ENCODE measurements at regions not wholly inside any gene's neighbourhood (a gene's known extent, or its start where the extent isn't known, plus 50 kb on each side); places are given as distances from the start of the nearest gene placed in this dataset.

- H3K4me1 ChIP-seq (ENCODE audit: control insufficient read depth, insufficient read depth, low read length): no peaks in the 10 kb centered on the region
- H3K4me3 ChIP-seq (ENCODE audit: low read depth, low read length): no peak overlapping the region
- peak in 1 of 6 donors; percentile 68 for DNase-seq (ENCODE audit: low read depth in 4 of 6, low spot score in 6 of 6)
- H3K27ac ChIP-seq (ENCODE audit: low read depth, low read length): no peak overlapping the region
- H3K9me3 ChIP-seq (ENCODE audit: control insufficient read depth, insufficient read depth, low read length): no peaks in the 10 kb centered on the region
- no peaks in the 10 kb centered on the region for H3K27me3 ChIP-seq (ENCODE audit: control insufficient read depth, insufficient read depth, low read length)
- no peaks in the 10 kb centered on the region for H3K36me3 ChIP-seq (ENCODE audit: control insufficient read depth, insufficient read depth, low read length)
Measured at GRCh38 chr4:27619435-27619834, 758.8 kb downstream of the STIM2 start.

GRCh38 chr4:27620886-27621285, 760.2 kb downstream of the STIM2 start:
- no peaks in the 10 kb centered on the region for H3K4me1 ChIP-seq (ENCODE audit: control insufficient read depth, insufficient read depth, low read length)
- H3K36me3 ChIP-seq (ENCODE audit: control insufficient read depth, insufficient read depth, low read length): no peaks in the 10 kb centered on the region
- H3K9me3 ChIP-seq (ENCODE audit: control insufficient read depth, insufficient read depth, low read length): no peaks in the 10 kb centered on the region
- H3K27ac ChIP-seq (ENCODE audit: low read depth, low read length): no peak overlapping the region
- no peaks in the 10 kb centered on the region for H3K27me3 ChIP-seq (ENCODE audit: control insufficient read depth, insufficient read depth, low read length)
- no peak for DNase-seq (ENCODE audit: low read depth in 4 of 6, low spot score in 6 of 6)
- no peak overlapping the region for H3K4me3 ChIP-seq (ENCODE audit: low read depth, low read length)

GRCh38 chr4:27624749-27625148, 764.1 kb downstream of the STIM2 start:
- Histone ChIP-seq H3K27ac (ENCODE audit: low read depth, low read length) (no peak overlapping the region), H3K4me3 (ENCODE audit: low read depth, low read length) (no peak overlapping the region), H3K27me3 (ENCODE audit: control insufficient read depth, insufficient read depth, low read length) (no peaks in the 10 kb centered on the region), H3K36me3 (ENCODE audit: control insufficient read depth, insufficient read depth, low read length) (no peaks in the 10 kb centered on the region), H3K9me3 (ENCODE audit: control insufficient read depth, insufficient read depth, low read length) (no peaks in the 10 kb centered on the region), H3K4me1 (ENCODE audit: control insufficient read depth, insufficient read depth, low read length) (no peaks in the 10 kb centered on the region)
- DNase-seq (ENCODE audit: low read depth in 4 of 6, low spot score in 6 of 6): no peak

GRCh38 chr4:27628609-27629008, 768.0 kb downstream of the STIM2 start:
- Histone ChIP-seq H3K27me3 (ENCODE audit: control insufficient read depth, insufficient read depth, low read length) (no peaks in the 10 kb centered on the region), H3K4me1 (ENCODE audit: control insufficient read depth, insufficient read depth, low read length) (no peaks in the 10 kb centered on the region), H3K27ac (ENCODE audit: low read depth, low read length) (no peak overlapping the region), H3K9me3 (ENCODE audit: control insufficient read depth, insufficient read depth, low read length) (no peaks in the 10 kb centered on the region), H3K4me3 (ENCODE audit: low read depth, low read length) (no peak overlapping the region), H3K36me3 (ENCODE audit: control insufficient read depth, insufficient read depth, low read length) (no peaks in the 10 kb centered on the region)
- WGBS (ENCODE audit: insufficient coverage): no CpG with 5 or more reads among the region's 4 CpGs
- DNase-seq (ENCODE audit: low read depth in 4 of 6, low spot score in 6 of 6): no peak

- DNase-seq (ENCODE audit: low read depth in 4 of 6, low spot score in 6 of 6): no peak
- H3K27me3 ChIP-seq (ENCODE audit: control insufficient read depth, insufficient read depth, low read length): no peaks in the 10 kb centered on the region
- WGBS (ENCODE audit: insufficient coverage): 40% methylated on average over 1 of the region's 7 CpGs
- H3K36me3 ChIP-seq (ENCODE audit: control insufficient read depth, insufficient read depth, low read length): no peaks in the 10 kb centered on the region
- no peaks in the 10 kb centered on the region for H3K4me1 ChIP-seq (ENCODE audit: control insufficient read depth, insufficient read depth, low read length)
- no peak overlapping the region for H3K27ac ChIP-seq (ENCODE audit: low read depth, low read length)
- no peaks in the 10 kb centered on the region for H3K9me3 ChIP-seq (ENCODE audit: control insufficient read depth, insufficient read depth, low read length)
- H3K4me3 ChIP-seq (ENCODE audit: low read depth, low read length): no peak overlapping the region
Measured at GRCh38 chr4:27629532-27630225, 769.0 kb downstream of the STIM2 start.

GRCh38 chr4:27635936-27636913, 775.6 kb downstream of the STIM2 start:
- Histone ChIP-seq H3K27ac (ENCODE audit: low read depth, low read length) (no peak overlapping the region), H3K27me3 (ENCODE audit: control insufficient read depth, insufficient read depth, low read length) (no peaks in the 10 kb centered on the region), H3K4me3 (ENCODE audit: low read depth, low read length) (no peak overlapping the region), H3K4me1 (ENCODE audit: control insufficient read depth, insufficient read depth, low read length) (no peaks in the 10 kb centered on the region), H3K36me3 (ENCODE audit: control insufficient read depth, insufficient read depth, low read length) (no peaks in the 10 kb centered on the region), H3K9me3 (ENCODE audit: control insufficient read depth, insufficient read depth, low read length) (no peaks in the 10 kb centered on the region)
- no CpG with 5 or more reads among the region's 6 CpGs for WGBS (ENCODE audit: insufficient coverage)
- DNase-seq (ENCODE audit: low read depth in 4 of 6, low spot score in 6 of 6): no peak

- Histone ChIP-seq H3K9me3 (ENCODE audit: control insufficient read depth, insufficient read depth, low read length) (no peaks in the 10 kb centered on the region), H3K27ac (ENCODE audit: low read depth, low read length) (no peak overlapping the region), H3K36me3 (ENCODE audit: control insufficient read depth, insufficient read depth, low read length) (no peaks in the 10 kb centered on the region), H3K27me3 (ENCODE audit: control insufficient read depth, insufficient read depth, low read length) (no peaks in the 10 kb centered on the region), H3K4me1 (ENCODE audit: control insufficient read depth, insufficient read depth, low read length) (no peaks in the 10 kb centered on the region), H3K4me3 (ENCODE audit: low read depth, low read length) (no peak overlapping the region)
- DNase-seq (ENCODE audit: low read depth in 4 of 6, low spot score in 6 of 6): no peak
- 80% methylated on average over 1 of the region's 2 CpGs for WGBS (ENCODE audit: insufficient coverage)
Measured at GRCh38 chr4:27638163-27638915, 777.7 kb downstream of the STIM2 start.

GRCh38 chr4:27643101-27643500, 782.5 kb downstream of the STIM2 start:
- Histone ChIP-seq H3K27ac (ENCODE audit: low read depth, low read length) (no peak overlapping the region), H3K27me3 (ENCODE audit: control insufficient read depth, insufficient read depth, low read length) (no peaks in the 10 kb centered on the region), H3K4me3 (ENCODE audit: low read depth, low read length) (no peak overlapping the region), H3K36me3 (ENCODE audit: control insufficient read depth, insufficient read depth, low read length) (no peaks in the 10 kb centered on the region), H3K4me1 (ENCODE audit: control insufficient read depth, insufficient read depth, low read length) (no peaks in the 10 kb centered on the region), H3K9me3 (ENCODE audit: control insufficient read depth, insufficient read depth, low read length) (no peaks in the 10 kb centered on the region)
- no peak for DNase-seq (ENCODE audit: low read depth in 4 of 6, low spot score in 6 of 6)

- no peaks in the 10 kb centered on the region for H3K9me3 ChIP-seq (ENCODE audit: control insufficient read depth, insufficient read depth, low read length)
- no peak overlapping the region for H3K27ac ChIP-seq (ENCODE audit: low read depth, low read length)
- no peaks in the 10 kb centered on the region for H3K36me3 ChIP-seq (ENCODE audit: control insufficient read depth, insufficient read depth, low read length)
- WGBS (ENCODE audit: insufficient coverage): no CpG with 5 or more reads among the region's 4 CpGs
- no peak overlapping the region for H3K4me3 ChIP-seq (ENCODE audit: low read depth, low read length)
- no peaks in the 10 kb centered on the region for H3K4me1 ChIP-seq (ENCODE audit: control insufficient read depth, insufficient read depth, low read length)
- no peaks in the 10 kb centered on the region for H3K27me3 ChIP-seq (ENCODE audit: control insufficient read depth, insufficient read depth, low read length)
- no peak for DNase-seq (ENCODE audit: low read depth in 4 of 6, low spot score in 6 of 6)
Measured at GRCh38 chr4:27648416-27648815, 787.8 kb downstream of the STIM2 start.

Data from spinal cord (tissue), 9 donors.